Activated CD4-positive, alpha-beta T cell treated with anti-CD3 and anti-CD28 coated beads for 1 hour (primary cell): ENCODE measurements at regions not wholly inside any gene's neighbourhood (a gene's known extent, or its start where the extent isn't known, plus 50 kb on each side); places are given as distances from the start of the nearest gene placed in this dataset.

Experiments
- DNase-seq: peaks from one replicate; pipeline ENCODE4 v3.0.0-alpha.2; 2020

GRCh38 chr6:139613496-139613895, 239.0 kb upstream of the CITED2 start:
- DNase-seq, result no peak

- DNase-seq, result no peak
Measured at GRCh38 chr6:139612135-139612465, 237.7 kb upstream of the CITED2 start.

- no peak for DNase-seq
Measured at GRCh38 chr6:139611327-139612134, 237.1 kb upstream of the CITED2 start.

GRCh38 chr6:139608466-139609261, 234.2 kb upstream of the CITED2 start:
- DNase-seq, result no peak

- no peak for DNase-seq
Measured at GRCh38 chr6:139605350-139605749, 230.9 kb upstream of the CITED2 start.

- DNase-seq, result no peak
Measured at GRCh38 chr6:139603581-139603980, 229.1 kb upstream of the CITED2 start.

- no peak for DNase-seq
Measured at GRCh38 chr6:139602577-139602976, 228.1 kb upstream of the CITED2 start.

GRCh38 chr6:139600919-139601475, 226.5 kb upstream of the CITED2 start:
- no peak for DNase-seq

- DNase-seq, result no peak
Measured at GRCh38 chr6:139600343-139600742, 225.9 kb upstream of the CITED2 start.

GRCh38 chr6:139597771-139598755, 223.6 kb upstream of the CITED2 start:
- no peak for DNase-seq

- DNase-seq, result no peak
Measured at GRCh38 chr6:139597087-139597763, 222.8 kb upstream of the CITED2 start.

GRCh38 chr6:139595183-139595582, 220.7 kb upstream of the CITED2 start:
- DNase-seq, result no peak

- DNase-seq, result no peak
Measured at GRCh38 chr6:139594333-139594965, 220.0 kb upstream of the CITED2 start.

GRCh38 chr6:139593081-139593480, 218.6 kb upstream of the CITED2 start:
- no peak for DNase-seq

- DNase-seq, result no peak
Measured at GRCh38 chr6:139592011-139592410, 217.6 kb upstream of the CITED2 start.

GRCh38 chr6:139591075-139591865, 216.8 kb upstream of the CITED2 start:
- no peak for DNase-seq

GRCh38 chr6:139590206-139590605, 215.8 kb upstream of the CITED2 start:
- DNase-seq, result no peak

- DNase-seq, result no peak
Measured at GRCh38 chr6:139588734-139589593, 214.5 kb upstream of the CITED2 start.

GRCh38 chr6:139588076-139588639, 213.7 kb upstream of the CITED2 start:
- no peak for DNase-seq
